Neural cell (in vitro differentiated cells): ENCODE measurements at regions not wholly inside any gene's neighbourhood (a gene's known extent, or its start where the extent isn't known, plus 50 kb on each side); places are given as distances from the start of the nearest gene placed in this dataset.

Experiments
- H2AFZ ChIP-seq: fragments of 200-600, 300-800 bp; sonication (generic), shearing (Covaris generic); 2 replicates; pipeline ENCODE4 v1.6.0; 2014; ENCODE audit warnings: low read depth, mild to moderate bottlenecking, antibody characterized with exemption, low read length, moderate library complexity
- H3F3A ChIP-seq: fragments of 200-600 bp; shearing (Covaris generic); 2 replicates; pipeline ENCODE4 v1.6.1; 2016; ENCODE audit warnings: mild to moderate bottlenecking, moderate library complexity, mixed read lengths, antibody characterized with exemption, low read length; ENCODE audit not compliant: insufficient read depth, poor library complexity, severe bottlenecking
- H3K27ac ChIP-seq: fragments of 200-600, 300-800 bp; sonication (generic), shearing (Covaris generic); 2 replicates; pipeline ENCODE4 v1.5.1; 2014; ENCODE audit warnings: mild to moderate bottlenecking, low read length, moderate library complexity
- H3K27me3 ChIP-seq: fragments of 300-800, 200-600 bp; sonication (generic), shearing (Covaris generic); 2 replicates; pipeline ENCODE4 v1.6.0; 2014; ENCODE audit warnings: mild to moderate bottlenecking, low read depth, low read length, moderate library complexity; ENCODE audit not compliant: insufficient read depth
- H3K36me3 ChIP-seq: fragments of 300-800, 200-600 bp; sonication (generic), shearing (Covaris generic); 2 replicates; pipeline ENCODE4 v1.5.1; 2014; ENCODE audit warnings: mild to moderate bottlenecking, antibody characterized with exemption, low read length, moderate library complexity; ENCODE audit not compliant: insufficient read depth
- H3K4me2 ChIP-seq: fragments of 300-800, 200-600 bp; sonication (generic), shearing (Covaris generic); 2 replicates; pipeline ENCODE4 v1.6.0; 2014; ENCODE audit warnings: mild to moderate bottlenecking, low read length
- H3K4me3 ChIP-seq: fragments of 300-800, 200-600 bp; sonication (generic), shearing (Covaris generic); 2 replicates; pipeline ENCODE4 v1.5.1; 2014; ENCODE audit warnings: mild to moderate bottlenecking, low read length, moderate library complexity
- H3K79me2 ChIP-seq: fragments of 200-600 bp; shearing (Covaris generic); replicated peaks from 2 replicates; pipeline ENCODE4 v1.6.0; 2014; ENCODE audit warnings: mild to moderate bottlenecking, low read length, moderate library complexity; ENCODE audit not compliant: insufficient read depth
- H3K9ac ChIP-seq: fragments of 300-800, 200-600 bp; sonication (generic), shearing (Covaris generic); 2 replicates; pipeline ENCODE4 v1.6.1; 2016; ENCODE audit warnings: mild to moderate bottlenecking, low read length, mixed read lengths
- H3K9me2 ChIP-seq: fragments of 200-600 bp; shearing (Covaris generic); 2 replicates; pipeline ENCODE4 v1.6.1; 2016; ENCODE audit warnings: mild to moderate bottlenecking, low read length, mixed read lengths; ENCODE audit not compliant: insufficient read depth
- H3K9me3 ChIP-seq: fragments of 200-600, 300-800 bp; sonication (generic), shearing (Covaris generic); 2 replicates; pipeline ENCODE4 v1.6.1; 2016; ENCODE audit warnings: mild to moderate bottlenecking, mixed run types, low read length, moderate library complexity, mixed read lengths
- H4K20me1 ChIP-seq: fragments of 200-600 bp; shearing (Covaris generic); 2 replicates; pipeline ENCODE4 v1.6.1; 2016; ENCODE audit warnings: mild to moderate bottlenecking, mixed run types; ENCODE audit not compliant: insufficient read depth
- EP300 ChIP-seq: fragments of 450-650 bp; conservative IDR thresholded peaks from 2 replicates; pipeline ENCODE4 v1.6.1; 2014; ENCODE audit warnings: antibody characterized with exemption, mild to moderate bottlenecking, moderate library complexity; ENCODE audit not compliant: poor library complexity, severe bottlenecking
- EZH2 ChIP-seq: fragments of 200-600, 300-800 bp; shearing (Covaris generic), sonication (generic); IDR thresholded peaks from 2 replicates; pipeline ENCODE4 v1.6.1; 2014; ENCODE audit warnings: antibody characterized with exemption, low read length, borderline replicate concordance, mild to moderate bottlenecking; ENCODE audit not compliant: insufficient read depth, poor library complexity, severe bottlenecking
- MXI1 ChIP-seq: fragments of 450-650 bp; conservative IDR thresholded peaks from 2 replicates; pipeline ENCODE4 v1.6.1; 2014; ENCODE audit warnings: antibody characterized with exemption, mild to moderate bottlenecking; ENCODE audit not compliant: poor library complexity, severe bottlenecking
- POLR2AphosphoS5 ChIP-seq: IDR thresholded peaks from 2 replicates; pipeline ENCODE4 v1.6.1; 2012
- RAD21 ChIP-seq: fragments of 450-650 bp; conservative IDR thresholded peaks from 2 replicates; pipeline ENCODE4 v1.6.1; 2014; ENCODE audit warnings: antibody characterized with exemption, mild to moderate bottlenecking, moderate library complexity
- SMC3 ChIP-seq: fragments of 450-650 bp; conservative IDR thresholded peaks from 2 replicates; pipeline ENCODE4 v1.6.1; 2014; ENCODE audit warnings: antibody characterized with exemption, mild to moderate bottlenecking, moderate library complexity; ENCODE audit not compliant: poor library complexity
- TAF1 ChIP-seq: IDR thresholded peaks from 2 replicates; pipeline ENCODE4 v1.6.1; 2012; ENCODE audit warnings: low read depth
- TF ChIP-seq, protein P1 (sequence below): IDR thresholded peaks from 2 replicates; pipeline ENCODE4 v1.6.1; 2012; ENCODE audit warnings: borderline replicate concordance
- TF ChIP-seq, protein P2 (sequence below): fragments of 450-650 bp; IDR thresholded peaks from 2 replicates; pipeline ENCODE4 v1.5.1; 2014; ENCODE audit warnings: antibody characterized with exemption, mild to moderate bottlenecking, moderate library complexity; ENCODE audit not compliant: poor library complexity, severe bottlenecking

DNA sequence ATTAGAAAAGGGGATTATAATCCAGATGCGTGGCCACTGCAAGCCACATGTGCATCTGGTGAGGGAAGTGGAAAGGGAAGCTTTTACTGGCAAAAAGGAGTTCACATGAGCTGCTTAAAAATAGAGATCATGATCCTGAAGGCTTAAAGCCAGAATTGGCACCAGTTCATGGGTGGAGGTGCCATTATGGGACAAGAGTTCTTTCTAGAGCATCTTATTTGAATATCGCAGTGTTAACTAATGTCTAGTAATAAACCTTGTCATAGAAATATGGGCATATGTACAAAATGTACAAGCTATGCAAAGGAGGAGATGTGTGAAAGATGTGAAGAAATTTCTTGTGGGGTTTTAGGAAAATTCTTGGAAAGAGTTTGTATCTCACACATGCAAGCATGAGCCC lies 178.4 kb upstream of the CBLB start:
- Histone ChIP-seq H3K4me2 (no peak overlapping the region), H3K79me2 (no peaks in the 10 kb centered on the region), H2AFZ (no peak overlapping the region), H3F3A (no peaks in the 10 kb centered on the region), H3K36me3 (no peaks in the 10 kb centered on the region), H3K9me3 (no peaks in the 10 kb centered on the region), H3K27me3 (no peaks in the 10 kb centered on the region), H3K4me3 (no peak overlapping the region), H3K9me2 (no peaks in the 10 kb centered on the region), H4K20me1 (no peaks in the 10 kb centered on the region), H3K9ac (no peak overlapping the region), H3K27ac (no peak overlapping the region)
- TF ChIP-seq EP300 (no peak), TAF1 (no peak), SMC3 (no peak), RAD21 (no peak), POLR2AphosphoS5 (no peak), EZH2 (no peak), MXI1 (no peak)
- TF ChIP-seq, protein P1, sequence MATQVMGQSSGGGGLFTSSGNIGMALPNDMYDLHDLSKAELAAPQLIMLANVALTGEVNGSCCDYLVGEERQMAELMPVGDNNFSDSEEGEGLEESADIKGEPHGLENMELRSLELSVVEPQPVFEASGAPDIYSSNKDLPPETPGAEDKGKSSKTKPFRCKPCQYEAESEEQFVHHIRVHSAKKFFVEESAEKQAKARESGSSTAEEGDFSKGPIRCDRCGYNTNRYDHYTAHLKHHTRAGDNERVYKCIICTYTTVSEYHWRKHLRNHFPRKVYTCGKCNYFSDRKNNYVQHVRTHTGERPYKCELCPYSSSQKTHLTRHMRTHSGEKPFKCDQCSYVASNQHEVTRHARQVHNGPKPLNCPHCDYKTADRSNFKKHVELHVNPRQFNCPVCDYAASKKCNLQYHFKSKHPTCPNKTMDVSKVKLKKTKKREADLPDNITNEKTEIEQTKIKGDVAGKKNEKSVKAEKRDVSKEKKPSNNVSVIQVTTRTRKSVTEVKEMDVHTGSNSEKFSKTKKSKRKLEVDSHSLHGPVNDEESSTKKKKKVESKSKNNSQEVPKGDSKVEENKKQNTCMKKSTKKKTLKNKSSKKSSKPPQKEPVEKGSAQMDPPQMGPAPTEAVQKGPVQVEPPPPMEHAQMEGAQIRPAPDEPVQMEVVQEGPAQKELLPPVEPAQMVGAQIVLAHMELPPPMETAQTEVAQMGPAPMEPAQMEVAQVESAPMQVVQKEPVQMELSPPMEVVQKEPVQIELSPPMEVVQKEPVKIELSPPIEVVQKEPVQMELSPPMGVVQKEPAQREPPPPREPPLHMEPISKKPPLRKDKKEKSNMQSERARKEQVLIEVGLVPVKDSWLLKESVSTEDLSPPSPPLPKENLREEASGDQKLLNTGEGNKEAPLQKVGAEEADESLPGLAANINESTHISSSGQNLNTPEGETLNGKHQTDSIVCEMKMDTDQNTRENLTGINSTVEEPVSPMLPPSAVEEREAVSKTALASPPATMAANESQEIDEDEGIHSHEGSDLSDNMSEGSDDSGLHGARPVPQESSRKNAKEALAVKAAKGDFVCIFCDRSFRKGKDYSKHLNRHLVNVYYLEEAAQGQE = no peak
- TF ChIP-seq, protein P2, sequence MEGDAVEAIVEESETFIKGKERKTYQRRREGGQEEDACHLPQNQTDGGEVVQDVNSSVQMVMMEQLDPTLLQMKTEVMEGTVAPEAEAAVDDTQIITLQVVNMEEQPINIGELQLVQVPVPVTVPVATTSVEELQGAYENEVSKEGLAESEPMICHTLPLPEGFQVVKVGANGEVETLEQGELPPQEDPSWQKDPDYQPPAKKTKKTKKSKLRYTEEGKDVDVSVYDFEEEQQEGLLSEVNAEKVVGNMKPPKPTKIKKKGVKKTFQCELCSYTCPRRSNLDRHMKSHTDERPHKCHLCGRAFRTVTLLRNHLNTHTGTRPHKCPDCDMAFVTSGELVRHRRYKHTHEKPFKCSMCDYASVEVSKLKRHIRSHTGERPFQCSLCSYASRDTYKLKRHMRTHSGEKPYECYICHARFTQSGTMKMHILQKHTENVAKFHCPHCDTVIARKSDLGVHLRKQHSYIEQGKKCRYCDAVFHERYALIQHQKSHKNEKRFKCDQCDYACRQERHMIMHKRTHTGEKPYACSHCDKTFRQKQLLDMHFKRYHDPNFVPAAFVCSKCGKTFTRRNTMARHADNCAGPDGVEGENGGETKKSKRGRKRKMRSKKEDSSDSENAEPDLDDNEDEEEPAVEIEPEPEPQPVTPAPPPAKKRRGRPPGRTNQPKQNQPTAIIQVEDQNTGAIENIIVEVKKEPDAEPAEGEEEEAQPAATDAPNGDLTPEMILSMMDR = no peak

DNA sequence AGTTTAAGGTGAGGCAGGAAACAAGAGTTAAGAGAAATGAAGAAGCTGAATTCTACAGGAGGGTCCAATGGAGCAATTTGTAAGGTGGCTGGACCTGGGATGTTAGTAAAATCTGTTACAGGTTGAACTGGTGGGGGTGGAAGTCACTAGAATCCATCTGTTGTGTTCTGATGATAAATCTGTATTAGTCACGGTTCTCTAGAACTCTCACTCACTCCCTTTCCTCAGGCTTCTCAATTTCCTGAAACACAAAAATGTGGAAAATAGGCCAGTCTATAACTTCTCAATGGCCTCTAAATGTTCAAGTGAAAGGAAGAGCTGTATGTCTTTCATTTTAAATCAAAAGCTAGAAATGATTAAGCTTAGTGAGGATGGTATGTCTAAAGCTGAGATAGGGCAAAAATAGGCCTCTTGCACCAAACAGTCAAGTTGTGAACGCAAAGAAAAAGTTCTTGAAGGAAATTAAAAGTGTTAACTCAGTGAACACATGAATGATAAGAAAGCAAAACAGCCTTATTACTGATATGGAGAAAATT lies 180.2 kb upstream of the CBLB start:
- no peak overlapping the region for H2AFZ ChIP-seq
- H3K4me2 ChIP-seq = no peak overlapping the region
- no peaks in the 10 kb centered on the region for H3K27me3 ChIP-seq
- no peaks in the 10 kb centered on the region for H3F3A ChIP-seq
- no peaks in the 10 kb centered on the region for H3K36me3 ChIP-seq
- H3K79me2 ChIP-seq = no peaks in the 10 kb centered on the region
- TF ChIP-seq RAD21 (no peak), POLR2AphosphoS5 (no peak), EZH2 (no peak), SMC3 (no peak), TAF1 (no peak), EP300 (no peak), MXI1 (no peak)
- TF ChIP-seq, protein P1 = no peak
- no peak overlapping the region for H3K4me3 ChIP-seq
- no peaks in the 10 kb centered on the region for H4K20me1 ChIP-seq
- H3K9ac ChIP-seq = no peak overlapping the region
- H3K9me2 ChIP-seq = no peaks in the 10 kb centered on the region
- H3K27ac ChIP-seq = no peak overlapping the region
- H3K9me3 ChIP-seq = no peaks in the 10 kb centered on the region
